Type B pancreatic cell (in vitro differentiated cells): ENCODE measurements at regions not wholly inside any gene's neighbourhood (a gene's known extent, or its start where the extent isn't known, plus 50 kb on each side); places are given as distances from the start of the nearest gene placed in this dataset.

Experiments used
- DNase-seq: peaks from one replicate; pipeline ENCODE4 v3.0.0; 2021; ENCODE audit warnings: mixed read lengths; ENCODE audit not compliant: unreplicated experiment; ENCODE audit errors: extremely low spot score
- H3K27ac Mint-ChIP-seq: 2 replicates; pipeline ENCODE4 v1.8.0; 2021; ENCODE audit warnings: mild to moderate bottlenecking, mixed read lengths
- H3K27me3 Mint-ChIP-seq: 2 replicates; pipeline ENCODE4 v1.8.0; 2021; ENCODE audit warnings: mixed read lengths
- H3K36me3 Mint-ChIP-seq: 2 replicates; pipeline ENCODE4 v1.8.0; 2021; ENCODE audit warnings: mixed read lengths
- H3K4me1 Mint-ChIP-seq: one replicate; pipeline ENCODE4 v1.8.0; 2021; ENCODE audit warnings: mixed read lengths; ENCODE audit not compliant: unreplicated experiment
- H3K4me3 Mint-ChIP-seq: 2 replicates; pipeline ENCODE4 v1.8.0; 2021; ENCODE audit warnings: mild to moderate bottlenecking, mixed read lengths
- H3K9me3 Mint-ChIP-seq: 2 replicates; pipeline ENCODE4 v1.8.0; 2021; ENCODE audit warnings: mixed read lengths
- CTCF ChIP-seq: fragments of 200-600 bp; sonication (generic); conservative IDR thresholded peaks from 2 replicates; pipeline ENCODE4 v1.5.0; 2021; ENCODE audit warnings: antibody characterized with exemption, mild to moderate bottlenecking

GRCh38 chr10:25875556-25876165 is 58.4 kb upstream of the MYO3A start:
- TF ChIP-seq CTCF: peak; percentile 93

GRCh38 chr10:25877296-25877695 is 56.7 kb upstream of the MYO3A start:
- no peak for TF ChIP-seq CTCF
- Mint-ChIP-seq H3K9me3 (no peaks in the 10 kb centered on the region), H3K4me3 (no peak overlapping the region), H3K27ac (no peak overlapping the region), H3K36me3 (no peaks in the 10 kb centered on the region), H3K27me3 (peaks cover 2% of the 10 kb centered on the region), H3K4me1 (no peaks in the 10 kb centered on the region)
- DNase-seq: no peak

More at GRCh38 chr10:25875556-25876165, 58.4 kb upstream of the MYO3A start:
- H3K27ac Mint-ChIP-seq: no peak overlapping the region
- no peaks in the 10 kb centered on the region for H3K9me3 Mint-ChIP-seq
- H3K36me3 Mint-ChIP-seq: no peaks in the 10 kb centered on the region
- peaks cover 2% of the 10 kb centered on the region for H3K27me3 Mint-ChIP-seq
- no peaks in the 10 kb centered on the region for H3K4me1 Mint-ChIP-seq
- DNase-seq: peak; percentile 77
- no peak overlapping the region for H3K4me3 Mint-ChIP-seq
